ENCODE measurements at regions not wholly inside any gene's neighbourhood (a gene's known extent, or its start where the extent isn't known, plus 50 kb on each side); places are given as distances from the start of the nearest gene placed in this dataset.

GRCh38 chr17:54784305-54784704 lies 116.3 kb upstream of the TOM1L1 start:
- TF ChIP-seq, protein P1, sequence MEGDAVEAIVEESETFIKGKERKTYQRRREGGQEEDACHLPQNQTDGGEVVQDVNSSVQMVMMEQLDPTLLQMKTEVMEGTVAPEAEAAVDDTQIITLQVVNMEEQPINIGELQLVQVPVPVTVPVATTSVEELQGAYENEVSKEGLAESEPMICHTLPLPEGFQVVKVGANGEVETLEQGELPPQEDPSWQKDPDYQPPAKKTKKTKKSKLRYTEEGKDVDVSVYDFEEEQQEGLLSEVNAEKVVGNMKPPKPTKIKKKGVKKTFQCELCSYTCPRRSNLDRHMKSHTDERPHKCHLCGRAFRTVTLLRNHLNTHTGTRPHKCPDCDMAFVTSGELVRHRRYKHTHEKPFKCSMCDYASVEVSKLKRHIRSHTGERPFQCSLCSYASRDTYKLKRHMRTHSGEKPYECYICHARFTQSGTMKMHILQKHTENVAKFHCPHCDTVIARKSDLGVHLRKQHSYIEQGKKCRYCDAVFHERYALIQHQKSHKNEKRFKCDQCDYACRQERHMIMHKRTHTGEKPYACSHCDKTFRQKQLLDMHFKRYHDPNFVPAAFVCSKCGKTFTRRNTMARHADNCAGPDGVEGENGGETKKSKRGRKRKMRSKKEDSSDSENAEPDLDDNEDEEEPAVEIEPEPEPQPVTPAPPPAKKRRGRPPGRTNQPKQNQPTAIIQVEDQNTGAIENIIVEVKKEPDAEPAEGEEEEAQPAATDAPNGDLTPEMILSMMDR (IDR thresholded peaks at IDR 0.05): no peak
- no peak for TF ChIP-seq POLR2A (IDR thresholded peaks at IDR 0.05)

Data from right lobe of liver (tissue), 4 donors.